ENCODE measurements at regions not wholly inside any gene's neighbourhood (a gene's known extent, or its start where the extent isn't known, plus 50 kb on each side); places are given as distances from the start of the nearest gene placed in this dataset.

GRCh38 chr11:128105950-128106349 is 481.4 kb downstream of the ETS1 start:
- DNase-seq (ENCODE audit: low read depth in 4 of 4, low spot score in 1 of 4) = no peak

DNA sequence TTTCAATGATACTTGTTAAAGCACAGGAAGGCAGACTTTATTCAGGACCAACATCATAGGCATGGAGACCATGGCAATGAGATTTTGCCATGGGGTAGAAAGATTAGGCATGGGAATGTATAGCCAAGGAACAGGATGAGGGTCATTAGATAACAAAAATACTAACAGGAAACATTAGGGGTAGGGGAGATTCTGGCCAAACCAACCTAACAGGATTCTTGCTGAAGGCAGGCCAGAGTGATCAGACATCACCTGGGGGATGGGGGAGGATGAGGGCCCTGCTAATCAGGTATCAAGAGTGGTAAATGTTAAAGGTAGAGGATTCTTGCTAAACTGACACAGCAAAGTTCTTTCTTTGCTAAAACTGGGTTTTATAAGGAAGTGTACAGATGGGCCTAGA is 481.8 kb downstream of the ETS1 start:
- DNase-seq (ENCODE audit: low read depth in 4 of 4, low spot score in 1 of 4) = no peak

DNA sequence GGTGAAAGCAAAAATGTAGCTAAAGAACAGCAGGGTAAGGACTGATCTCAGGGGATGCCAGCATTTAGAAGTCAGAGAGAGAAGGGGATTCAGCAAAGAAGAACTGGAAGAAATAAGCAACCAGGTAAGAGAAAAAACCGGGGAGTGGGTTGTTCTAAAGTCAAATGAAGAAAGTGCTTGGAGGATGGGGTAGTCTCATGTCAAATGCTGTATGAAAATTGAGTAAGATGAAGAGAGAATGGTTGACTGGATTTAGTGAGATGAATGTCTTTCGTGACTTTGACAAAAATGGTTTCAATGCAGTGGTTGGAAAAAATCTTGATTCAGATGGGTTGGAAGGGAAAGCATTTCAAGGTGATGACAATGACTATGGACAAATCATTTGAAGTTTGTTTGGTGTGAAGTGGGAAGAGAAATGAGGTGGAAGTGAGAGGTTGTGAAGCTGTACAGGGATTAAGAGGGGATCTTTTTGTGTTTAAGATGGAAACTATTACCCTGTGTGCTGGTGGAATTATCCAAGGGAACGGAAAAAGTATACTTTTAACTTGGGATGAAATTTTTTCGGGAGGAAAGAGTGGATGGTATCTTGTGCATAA is 484.0 kb downstream of the ETS1 start:
- no peak for DNase-seq (ENCODE audit: low read depth in 4 of 4, low spot score in 1 of 4)

GRCh38 chr11:128098781-128099180 is 488.6 kb downstream of the ETS1 start:
- no peak for DNase-seq (ENCODE audit: low read depth in 4 of 4, low spot score in 1 of 4)

DNA sequence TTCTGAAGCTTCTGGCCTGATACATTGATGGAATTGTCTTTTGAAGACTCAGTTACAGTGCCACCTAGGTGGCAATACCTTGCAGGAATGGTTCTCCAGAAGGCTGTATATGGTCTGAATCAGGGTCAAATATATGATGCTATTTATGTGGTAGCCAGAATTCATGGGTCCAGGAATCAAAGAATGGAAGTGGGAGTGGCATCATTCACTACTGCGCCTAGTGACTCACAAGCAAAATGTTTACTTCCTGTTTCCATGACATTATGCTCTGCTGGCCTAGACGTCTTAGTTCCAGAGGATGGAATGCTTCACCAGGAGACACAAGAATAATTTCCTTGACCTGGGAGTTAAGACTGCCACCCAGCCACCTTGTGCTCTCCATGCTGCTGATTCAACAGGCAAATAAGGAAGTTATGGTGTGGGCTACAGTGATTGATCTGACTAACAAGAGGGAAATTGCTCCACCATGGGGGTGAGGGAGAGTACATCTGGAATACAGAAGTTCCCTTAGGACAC is 491.8 kb downstream of the ETS1 start:
- no peak for DNase-seq (ENCODE audit: low read depth in 4 of 4, low spot score in 1 of 4)

DNA sequence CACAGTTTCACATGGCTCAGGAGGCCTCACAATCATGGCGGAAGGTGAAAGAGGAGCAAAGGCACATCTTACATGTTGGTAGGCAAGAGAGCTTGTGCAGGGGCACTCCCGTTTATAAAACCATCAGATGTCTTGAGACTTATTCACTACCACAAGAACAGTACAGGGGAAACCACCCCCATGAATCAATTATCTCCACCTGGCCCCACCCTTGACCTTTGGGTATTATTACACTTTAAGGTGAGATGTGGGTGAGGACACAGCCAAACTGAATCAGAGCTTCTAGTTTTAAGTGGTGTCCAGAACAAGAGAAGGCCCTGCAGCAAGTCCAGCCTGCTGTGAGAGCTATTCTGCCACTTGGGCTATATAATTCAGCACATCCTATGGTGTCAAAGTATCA is 493.7 kb downstream of the ETS1 start:
- DNase-seq (ENCODE audit: low read depth in 4 of 4, low spot score in 1 of 4) = no peak

DNA sequence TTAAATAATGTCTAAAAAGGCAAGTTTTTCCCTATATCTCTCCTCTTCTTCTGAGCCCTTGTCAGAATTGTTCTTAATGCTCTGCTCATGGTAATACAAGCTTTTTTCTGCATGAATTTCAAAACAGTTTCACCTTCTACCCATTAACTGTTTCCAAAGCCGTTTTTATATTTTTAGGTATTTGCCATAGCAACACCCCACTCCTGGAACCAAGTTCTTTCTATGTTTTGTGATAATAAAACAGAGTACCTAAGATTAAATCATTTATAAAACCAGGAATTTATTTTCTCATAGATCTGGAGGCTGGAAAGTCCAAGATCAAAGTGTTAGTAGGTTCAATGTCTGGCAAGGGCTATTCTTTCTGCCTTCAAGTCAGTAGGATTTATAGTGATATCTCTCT is 497.4 kb downstream of the ETS1 start:
- DNase-seq (ENCODE audit: low read depth in 4 of 4, low spot score in 1 of 4) = no peak

GRCh38 chr11:128086794-128087193 is 500.6 kb downstream of the ETS1 start:
- DNase-seq (ENCODE audit: low read depth in 4 of 4, low spot score in 1 of 4) = no peak

- DNase-seq (ENCODE audit: low read depth in 4 of 4, low spot score in 1 of 4) = no peak
These were observed 502.1 kb downstream of the ETS1 start for GRCh38 chr11:128085276-128085675.

DNA sequence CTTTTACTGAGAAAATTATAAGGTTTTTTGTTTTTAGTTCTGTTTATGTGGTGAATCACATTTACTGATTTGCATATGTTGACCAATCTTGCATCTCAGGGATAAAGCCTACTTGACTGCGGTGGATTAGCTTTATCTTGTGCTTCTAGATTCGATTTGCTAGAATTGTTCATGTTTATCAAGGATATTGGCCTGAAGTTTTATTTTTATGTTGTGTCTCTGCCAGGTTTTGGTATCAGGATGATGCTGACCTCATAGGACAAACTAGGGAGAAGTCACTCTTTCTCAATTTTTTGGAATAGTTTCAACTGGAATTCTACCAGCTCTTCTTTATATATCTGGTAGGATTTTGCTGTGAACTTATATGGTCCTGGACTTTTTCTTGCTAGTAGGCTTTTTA is 504.8 kb downstream of the ETS1 start:
- no peak for DNase-seq (ENCODE audit: low read depth in 4 of 4, low spot score in 1 of 4)

- no peak for DNase-seq (ENCODE audit: low read depth in 4 of 4, low spot score in 1 of 4)
These were observed 517.7 kb downstream of the ETS1 start for GRCh38 chr11:128069665-128070064.

DNA sequence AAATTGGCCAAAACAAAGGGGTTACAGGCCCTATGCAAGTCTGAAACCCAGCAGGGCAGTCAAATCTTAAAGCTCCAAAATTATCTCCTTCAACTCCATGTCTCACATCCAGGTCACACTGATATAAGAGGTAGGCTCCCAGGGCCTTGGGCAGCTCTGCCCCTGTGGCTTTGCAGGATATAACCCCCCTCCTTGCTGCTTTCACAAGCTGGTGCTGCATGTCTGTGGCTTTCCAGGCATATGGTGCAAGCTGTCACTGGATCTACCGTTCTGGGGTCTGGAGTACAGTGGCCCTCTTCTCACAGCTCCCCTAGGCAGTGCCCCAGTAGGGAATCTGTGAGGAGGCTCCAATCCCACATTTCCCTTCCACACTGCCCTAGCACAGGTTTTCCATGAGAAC is 519.6 kb downstream of the ETS1 start:
- DNase-seq (ENCODE audit: low read depth in 4 of 4, low spot score in 1 of 4) = no peak

GRCh38 chr11:128066399-128066798 is 521.0 kb downstream of the ETS1 start:
- no peak for DNase-seq (ENCODE audit: low read depth in 4 of 4, low spot score in 1 of 4)

DNA sequence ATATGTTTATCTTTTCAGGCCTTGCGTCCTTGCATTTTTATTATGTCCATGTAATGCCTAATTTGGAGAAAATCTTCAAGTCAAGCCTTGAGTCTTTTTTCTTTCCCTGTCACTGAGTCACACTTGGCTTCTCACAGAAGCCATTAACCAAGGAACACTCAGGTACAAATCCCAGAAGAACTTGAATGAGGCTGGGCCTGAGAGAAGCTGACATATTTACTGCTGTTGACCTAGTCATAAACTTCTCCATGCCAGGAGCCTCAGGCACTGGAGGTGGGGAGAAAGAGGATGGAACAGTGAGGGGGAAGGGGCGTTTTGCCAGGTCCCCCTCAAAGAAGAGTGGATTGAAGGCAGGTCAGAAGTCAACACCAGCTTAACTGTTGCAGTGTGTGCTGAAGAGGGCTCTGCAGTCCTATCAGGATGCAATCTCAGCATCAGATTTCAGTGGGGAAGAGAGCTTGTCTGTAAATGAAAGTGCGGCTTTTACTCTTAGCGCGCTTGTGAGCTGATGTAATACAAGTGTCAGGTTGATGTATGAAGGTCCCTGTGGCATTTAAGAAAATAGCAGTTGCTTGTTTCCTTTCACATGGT is 526.0 kb downstream of the ETS1 start:
- DNase-seq (ENCODE audit: low read depth in 4 of 4, low spot score in 1 of 4) = no peak

DNA sequence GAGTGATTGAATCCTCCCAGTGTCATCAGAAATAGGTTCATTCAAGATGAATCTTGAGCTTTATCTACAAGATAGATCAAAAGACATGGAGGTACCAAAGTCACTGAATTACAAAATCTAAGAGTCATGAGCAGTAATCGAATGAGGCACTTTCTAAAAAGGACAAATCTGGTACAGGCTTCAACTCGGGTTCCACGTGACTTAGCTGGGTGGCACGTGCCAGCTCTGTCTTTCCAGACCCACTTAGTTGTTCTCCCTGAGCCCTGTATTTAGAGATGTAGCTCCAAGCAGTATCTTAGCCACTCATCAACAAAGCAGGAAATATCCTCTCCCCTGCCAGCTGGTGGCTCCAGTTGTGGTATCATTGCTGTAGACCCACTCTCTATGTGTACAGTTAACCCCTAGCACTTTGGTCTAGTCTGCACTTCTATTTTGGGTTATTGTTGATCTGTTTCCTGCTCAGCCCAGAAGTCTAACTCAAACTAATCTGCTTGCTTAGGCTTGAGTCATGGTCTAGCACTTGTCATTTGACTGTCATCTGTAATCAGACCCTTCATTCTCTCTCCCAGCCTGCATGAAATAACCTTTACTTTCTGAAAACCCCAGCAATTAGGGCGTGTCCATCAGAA is 528.7 kb downstream of the ETS1 start:
- DNase-seq (ENCODE audit: low read depth in 4 of 4, low spot score in 1 of 4) = no peak

- DNase-seq (ENCODE audit: low read depth in 4 of 4, low spot score in 1 of 4) = no peak
These were observed 529.5 kb downstream of the ETS1 start for GRCh38 chr11:128057786-128058395.

DNA sequence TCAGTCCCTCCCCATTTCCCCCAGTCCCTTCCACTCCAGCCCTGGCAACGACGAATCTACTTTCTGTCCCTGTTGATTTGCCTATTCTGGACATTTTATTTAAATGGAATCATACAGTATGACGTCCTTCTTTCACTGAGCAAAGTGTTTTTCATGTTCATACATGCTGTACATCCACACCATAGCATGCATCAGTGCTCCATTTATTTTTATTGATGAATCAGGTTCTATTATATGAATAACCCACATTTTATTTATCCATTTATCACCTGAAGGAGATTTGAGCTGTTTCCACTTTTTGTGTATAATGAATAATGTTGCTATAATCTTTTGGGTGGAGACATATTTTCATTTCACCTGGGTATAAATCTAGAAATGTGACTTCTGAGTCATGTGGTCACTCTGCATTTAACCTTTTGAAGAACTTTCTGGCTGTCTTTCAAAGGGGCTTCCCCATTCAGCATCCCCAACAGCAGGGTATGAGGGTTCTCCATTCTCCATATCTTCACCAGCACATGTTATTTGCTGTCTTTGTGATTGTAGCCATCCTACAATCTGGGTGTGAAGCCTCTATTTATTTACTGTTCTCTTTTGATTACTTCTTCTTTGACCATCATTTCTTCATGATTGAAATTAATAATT is 531.7 kb downstream of the ETS1 start:
- DNase-seq (ENCODE audit: low read depth in 4 of 4, low spot score in 1 of 4) = no peak

GRCh38 chr11:128053981-128054931 is 533.1 kb downstream of the ETS1 start:
- no peak for DNase-seq (ENCODE audit: low read depth in 4 of 4, low spot score in 1 of 4)

- DNase-seq (ENCODE audit: low read depth in 4 of 4, low spot score in 1 of 4) = no peak
These were observed 534.3 kb downstream of the ETS1 start for GRCh38 chr11:128052912-128053641.

- DNase-seq (ENCODE audit: low read depth in 4 of 4, low spot score in 1 of 4) = no peak
These were observed 539.2 kb downstream of the ETS1 start for GRCh38 chr11:128048121-128048520.

All from stimulated activated CD4-positive, alpha-beta T cell treated with anti-CD3 and anti-CD28 coated beads, Interleukin-1b, Interleukin-23, amount 100 ng/mL, for 24 hours (primary cell).